ENCODE measurements at regions not wholly inside any gene's neighbourhood (a gene's known extent, or its start where the extent isn't known, plus 50 kb on each side); places are given as distances from the start of the nearest gene placed in this dataset.

- H3K27me3 ChIP-seq, result no peaks in the 10 kb centered on the region
- WGBS, result 61% methylated on average over 5 of the region's 5 CpGs
- H3K4me3 ChIP-seq, result no peak overlapping the region
- DNase-seq (ENCODE audit: low spot score in 2 of 2), result no peak
- H3K4me1 ChIP-seq, result no peaks in the 10 kb centered on the region
- no peak overlapping the region for H3K27ac ChIP-seq
- H3K9me3 ChIP-seq, result no peaks in the 10 kb centered on the region
- H3K36me3 ChIP-seq, result no peaks in the 10 kb centered on the region
- TF ChIP-seq EP300 (IDR thresholded peaks at IDR 0.05) (no peak), POLR2AphosphoS5 (IDR thresholded peaks at IDR 0.05) (no peak), POLR2A (IDR thresholded peaks at IDR 0.05) (no peak), CTCF (IDR thresholded peaks at IDR 0.05) (no peak)
Measured at GRCh38 chr3:168977716-168978374, 685.7 kb downstream of the MECOM start.

- TF ChIP-seq EP300 (IDR thresholded peaks at IDR 0.05), result no peak
- TF ChIP-seq CTCF (IDR thresholded peaks at IDR 0.05), result no peak
- no peak for TF ChIP-seq POLR2AphosphoS5 (IDR thresholded peaks at IDR 0.05)
- no peak for TF ChIP-seq POLR2A (IDR thresholded peaks at IDR 0.05)
- Histone ChIP-seq H3K27ac (no peak overlapping the region), H3K4me3 (no peak overlapping the region), H3K9me3 (no peaks in the 10 kb centered on the region), H3K27me3 (no peaks in the 10 kb centered on the region), H3K4me1 (no peaks in the 10 kb centered on the region), H3K36me3 (no peaks in the 10 kb centered on the region)
- DNase-seq (ENCODE audit: low spot score in 2 of 2), result no peak
- WGBS, result 76% methylated on average over 2 of the region's 2 CpGs
Measured at GRCh38 chr3:168976969-168977368, 686.5 kb downstream of the MECOM start.

GRCh38 chr3:168975576-168975975, 687.9 kb downstream of the MECOM start:
- no peak for TF ChIP-seq CTCF (IDR thresholded peaks at IDR 0.05)
- no peak for TF ChIP-seq EP300 (IDR thresholded peaks at IDR 0.05)
- no peak for TF ChIP-seq POLR2AphosphoS5 (IDR thresholded peaks at IDR 0.05)
- no peak for TF ChIP-seq POLR2A (IDR thresholded peaks at IDR 0.05)
- Histone ChIP-seq H3K4me3 (no peak overlapping the region), H3K27me3 (no peaks in the 10 kb centered on the region), H3K27ac (no peak overlapping the region), H3K9me3 (no peaks in the 10 kb centered on the region), H3K4me1 (no peaks in the 10 kb centered on the region), H3K36me3 (no peaks in the 10 kb centered on the region)
- DNase-seq (ENCODE audit: low spot score in 2 of 2), result no peak
- WGBS, result 84% methylated on average over 1 of the region's 1 CpG

- no peaks in the 10 kb centered on the region for H3K9me3 ChIP-seq
- DNase-seq (ENCODE audit: low spot score in 2 of 2), result no peak
- TF ChIP-seq EP300 (IDR thresholded peaks at IDR 0.05) (no peak), POLR2AphosphoS5 (IDR thresholded peaks at IDR 0.05) (no peak), CTCF (IDR thresholded peaks at IDR 0.05) (no peak), POLR2A (IDR thresholded peaks at IDR 0.05) (no peak)
- H3K4me1 ChIP-seq, result no peaks in the 10 kb centered on the region
- no peaks in the 10 kb centered on the region for H3K36me3 ChIP-seq
- no peak overlapping the region for H3K4me3 ChIP-seq
- H3K27me3 ChIP-seq, result no peaks in the 10 kb centered on the region
- H3K27ac ChIP-seq, result no peak overlapping the region
Measured at GRCh38 chr3:168974617-168975403, 688.7 kb downstream of the MECOM start.

- H3K27ac ChIP-seq, result no peak overlapping the region
- TF ChIP-seq EP300 (IDR thresholded peaks at IDR 0.05), result no peak
- TF ChIP-seq POLR2A (IDR thresholded peaks at IDR 0.05), result no peak
- no peak for TF ChIP-seq CTCF (IDR thresholded peaks at IDR 0.05)
- TF ChIP-seq POLR2AphosphoS5 (IDR thresholded peaks at IDR 0.05), result no peak
- no peaks in the 10 kb centered on the region for H3K36me3 ChIP-seq
- no peak overlapping the region for H3K4me3 ChIP-seq
- H3K4me1 ChIP-seq, result no peaks in the 10 kb centered on the region
- H3K27me3 ChIP-seq, result no peaks in the 10 kb centered on the region
- WGBS, result 85% methylated on average over 2 of the region's 2 CpGs
- DNase-seq (ENCODE audit: low spot score in 2 of 2), result no peak
- H3K9me3 ChIP-seq, result no peaks in the 10 kb centered on the region
Measured at GRCh38 chr3:168973897-168974296, 689.6 kb downstream of the MECOM start.

All from suprapubic skin (tissue), 4 donors.